ENCODE measurements at regions not wholly inside any gene's neighbourhood (a gene's known extent, or its start where the extent isn't known, plus 50 kb on each side); places are given as distances from the start of the nearest gene placed in this dataset.

- Histone ChIP-seq H3K36me3 (ENCODE audit: control insufficient read depth, insufficient read depth, low read length) (no peaks in the 10 kb centered on the region), H3K4me3 (replicated peaks; ENCODE audit: low read depth, low read length) (no peak overlapping the region), H3K27me3 (replicated peaks; ENCODE audit: control insufficient read depth, insufficient read depth, low read length) (no peaks in the 10 kb centered on the region)
- no peak for DNase-seq (ENCODE audit: extremely low read depth, insufficient read length)
- TF ChIP-seq CTCF (IDR thresholded peaks at IDR 0.05; ENCODE audit: insufficient read depth, low read length, poor library complexity, severe bottlenecking) = no peak
These were observed 322.7 kb upstream of the SEMA6A start for GRCh38 chr5:116897291-116897690.

GRCh38 chr5:116896001-116896400 is 321.4 kb upstream of the SEMA6A start:
- Histone ChIP-seq H3K27me3 (replicated peaks; ENCODE audit: control insufficient read depth, insufficient read depth, low read length) (no peaks in the 10 kb centered on the region), H3K4me3 (replicated peaks; ENCODE audit: low read depth, low read length) (no peak overlapping the region), H3K36me3 (ENCODE audit: control insufficient read depth, insufficient read depth, low read length) (no peaks in the 10 kb centered on the region)
- no peak for DNase-seq (ENCODE audit: extremely low read depth, insufficient read length)
- TF ChIP-seq CTCF (IDR thresholded peaks at IDR 0.05; ENCODE audit: insufficient read depth, low read length, poor library complexity, severe bottlenecking) = no peak

- no peaks in the 10 kb centered on the region for H3K36me3 ChIP-seq (ENCODE audit: control insufficient read depth, insufficient read depth, low read length)
- no peak overlapping the region for H3K4me3 ChIP-seq (replicated peaks; ENCODE audit: low read depth, low read length)
- TF ChIP-seq CTCF (IDR thresholded peaks at IDR 0.05; ENCODE audit: insufficient read depth, low read length, poor library complexity, severe bottlenecking) = no peak
- H3K27me3 ChIP-seq (replicated peaks; ENCODE audit: control insufficient read depth, insufficient read depth, low read length) = no peaks in the 10 kb centered on the region
- DNase-seq (ENCODE audit: extremely low read depth, insufficient read length) = no peak
These were observed 318.4 kb upstream of the SEMA6A start for GRCh38 chr5:116892993-116893392.

GRCh38 chr5:116887104-116887503 is 312.5 kb upstream of the SEMA6A start:
- Histone ChIP-seq H3K27me3 (replicated peaks; ENCODE audit: control insufficient read depth, insufficient read depth, low read length) (no peaks in the 10 kb centered on the region), H3K36me3 (ENCODE audit: control insufficient read depth, insufficient read depth, low read length) (no peaks in the 10 kb centered on the region), H3K4me3 (replicated peaks; ENCODE audit: low read depth, low read length) (no peak overlapping the region)
- DNase-seq (ENCODE audit: extremely low read depth, insufficient read length) = no peak
- TF ChIP-seq CTCF (IDR thresholded peaks at IDR 0.05; ENCODE audit: insufficient read depth, low read length, poor library complexity, severe bottlenecking) = no peak

GRCh38 chr5:116885825-116886224 is 311.2 kb upstream of the SEMA6A start:
- TF ChIP-seq CTCF (IDR thresholded peaks at IDR 0.05; ENCODE audit: insufficient read depth, low read length, poor library complexity, severe bottlenecking) = no peak
- no peaks in the 10 kb centered on the region for H3K27me3 ChIP-seq (replicated peaks; ENCODE audit: control insufficient read depth, insufficient read depth, low read length)
- H3K36me3 ChIP-seq (ENCODE audit: control insufficient read depth, insufficient read depth, low read length) = no peaks in the 10 kb centered on the region
- no peak overlapping the region for H3K4me3 ChIP-seq (replicated peaks; ENCODE audit: low read depth, low read length)
- no peak for DNase-seq (ENCODE audit: extremely low read depth, insufficient read length)

- no peak for TF ChIP-seq CTCF (IDR thresholded peaks at IDR 0.05; ENCODE audit: insufficient read depth, low read length, poor library complexity, severe bottlenecking)
- H3K36me3 ChIP-seq (ENCODE audit: control insufficient read depth, insufficient read depth, low read length) = no peaks in the 10 kb centered on the region
- no peak overlapping the region for H3K4me3 ChIP-seq (replicated peaks; ENCODE audit: low read depth, low read length)
- H3K27me3 ChIP-seq (replicated peaks; ENCODE audit: control insufficient read depth, insufficient read depth, low read length) = no peaks in the 10 kb centered on the region
- DNase-seq (ENCODE audit: extremely low read depth, insufficient read length) = no peak
These were observed 309.3 kb upstream of the SEMA6A start for GRCh38 chr5:116883875-116884274.

All from GM06990 (cell line).